HL-60 (cell line): ENCODE measurements at regions not wholly inside any gene's neighbourhood (a gene's known extent, or its start where the extent isn't known, plus 50 kb on each side); places are given as distances from the start of the nearest gene placed in this dataset.

Experiments used
- POLR2AphosphoS5 ChIP-seq: IDR thresholded peaks from 2 replicates; pipeline ENCODE4 v1.6.1; 2012; ENCODE audit warnings: low read depth
- SPI1 ChIP-seq: IDR thresholded peaks from 2 replicates; pipeline ENCODE4 v1.6.1; 2012; ENCODE audit warnings: low read depth, mild to moderate bottlenecking, borderline replicate concordance
- TF ChIP-seq, protein P1 (sequence below): IDR thresholded peaks from one replicate; pipeline ENCODE4 v1.5.1; 2011; ENCODE audit warnings: low read length, control low read depth, inconsistent platforms; ENCODE audit not compliant: insufficient read depth
- TF ChIP-seq, protein P2 (sequence below): IDR thresholded peaks from 2 replicates; pipeline ENCODE4 v1.6.1; 2012; ENCODE audit warnings: low read depth; ENCODE audit not compliant: insufficient replicate concordance

DNA sequence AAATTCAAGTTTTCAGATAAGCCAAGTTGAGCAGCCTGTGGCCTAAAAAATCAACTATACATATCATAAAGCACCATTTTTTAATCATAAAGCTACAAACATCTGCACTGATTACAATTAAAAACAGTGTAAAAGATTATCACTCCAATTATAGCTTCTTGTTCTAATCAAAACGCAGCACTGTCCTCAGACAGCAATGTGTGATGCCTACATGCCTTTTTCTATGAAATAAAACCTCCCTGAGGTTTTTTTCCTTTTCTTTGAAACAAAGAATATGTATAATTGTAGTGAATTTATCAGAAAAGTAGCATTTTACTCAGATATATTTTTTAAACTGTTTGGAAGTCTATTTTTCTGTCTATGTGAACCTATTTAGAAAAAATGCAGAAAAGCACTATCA lies 366.1 kb upstream of the CCNH start:
- TF ChIP-seq, protein P1, sequence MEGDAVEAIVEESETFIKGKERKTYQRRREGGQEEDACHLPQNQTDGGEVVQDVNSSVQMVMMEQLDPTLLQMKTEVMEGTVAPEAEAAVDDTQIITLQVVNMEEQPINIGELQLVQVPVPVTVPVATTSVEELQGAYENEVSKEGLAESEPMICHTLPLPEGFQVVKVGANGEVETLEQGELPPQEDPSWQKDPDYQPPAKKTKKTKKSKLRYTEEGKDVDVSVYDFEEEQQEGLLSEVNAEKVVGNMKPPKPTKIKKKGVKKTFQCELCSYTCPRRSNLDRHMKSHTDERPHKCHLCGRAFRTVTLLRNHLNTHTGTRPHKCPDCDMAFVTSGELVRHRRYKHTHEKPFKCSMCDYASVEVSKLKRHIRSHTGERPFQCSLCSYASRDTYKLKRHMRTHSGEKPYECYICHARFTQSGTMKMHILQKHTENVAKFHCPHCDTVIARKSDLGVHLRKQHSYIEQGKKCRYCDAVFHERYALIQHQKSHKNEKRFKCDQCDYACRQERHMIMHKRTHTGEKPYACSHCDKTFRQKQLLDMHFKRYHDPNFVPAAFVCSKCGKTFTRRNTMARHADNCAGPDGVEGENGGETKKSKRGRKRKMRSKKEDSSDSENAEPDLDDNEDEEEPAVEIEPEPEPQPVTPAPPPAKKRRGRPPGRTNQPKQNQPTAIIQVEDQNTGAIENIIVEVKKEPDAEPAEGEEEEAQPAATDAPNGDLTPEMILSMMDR = no peak
- TF ChIP-seq POLR2AphosphoS5 (no peak), SPI1 (no peak)
- TF ChIP-seq, protein P2, sequence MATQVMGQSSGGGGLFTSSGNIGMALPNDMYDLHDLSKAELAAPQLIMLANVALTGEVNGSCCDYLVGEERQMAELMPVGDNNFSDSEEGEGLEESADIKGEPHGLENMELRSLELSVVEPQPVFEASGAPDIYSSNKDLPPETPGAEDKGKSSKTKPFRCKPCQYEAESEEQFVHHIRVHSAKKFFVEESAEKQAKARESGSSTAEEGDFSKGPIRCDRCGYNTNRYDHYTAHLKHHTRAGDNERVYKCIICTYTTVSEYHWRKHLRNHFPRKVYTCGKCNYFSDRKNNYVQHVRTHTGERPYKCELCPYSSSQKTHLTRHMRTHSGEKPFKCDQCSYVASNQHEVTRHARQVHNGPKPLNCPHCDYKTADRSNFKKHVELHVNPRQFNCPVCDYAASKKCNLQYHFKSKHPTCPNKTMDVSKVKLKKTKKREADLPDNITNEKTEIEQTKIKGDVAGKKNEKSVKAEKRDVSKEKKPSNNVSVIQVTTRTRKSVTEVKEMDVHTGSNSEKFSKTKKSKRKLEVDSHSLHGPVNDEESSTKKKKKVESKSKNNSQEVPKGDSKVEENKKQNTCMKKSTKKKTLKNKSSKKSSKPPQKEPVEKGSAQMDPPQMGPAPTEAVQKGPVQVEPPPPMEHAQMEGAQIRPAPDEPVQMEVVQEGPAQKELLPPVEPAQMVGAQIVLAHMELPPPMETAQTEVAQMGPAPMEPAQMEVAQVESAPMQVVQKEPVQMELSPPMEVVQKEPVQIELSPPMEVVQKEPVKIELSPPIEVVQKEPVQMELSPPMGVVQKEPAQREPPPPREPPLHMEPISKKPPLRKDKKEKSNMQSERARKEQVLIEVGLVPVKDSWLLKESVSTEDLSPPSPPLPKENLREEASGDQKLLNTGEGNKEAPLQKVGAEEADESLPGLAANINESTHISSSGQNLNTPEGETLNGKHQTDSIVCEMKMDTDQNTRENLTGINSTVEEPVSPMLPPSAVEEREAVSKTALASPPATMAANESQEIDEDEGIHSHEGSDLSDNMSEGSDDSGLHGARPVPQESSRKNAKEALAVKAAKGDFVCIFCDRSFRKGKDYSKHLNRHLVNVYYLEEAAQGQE = no peak
